Ascending aorta (tissue), 2 donors: ENCODE measurements at regions not wholly inside any gene's neighbourhood (a gene's known extent, or its start where the extent isn't known, plus 50 kb on each side); places are given as distances from the start of the nearest gene placed in this dataset.

Experiments
- DNase-seq, 2 donors: peaks; one replicate each; pipeline ENCODE4 v3.0.0-alpha.2; 2019; ENCODE audit warnings: low spot score in 2 of 2
- H3K27ac ChIP-seq, 2 donors: fragments of 200-600 bp; sonication (generic); one replicate each; pipeline ENCODE4 v1.5.1; 2016 to 2017; ENCODE audit warnings: mild to moderate bottlenecking in 1 of 2
- H3K27me3 ChIP-seq: fragments of 200-600 bp; sonication (generic); one replicate; pipeline ENCODE4 v1.5.1; 2017
- H3K36me3 ChIP-seq, 2 donors: fragments of 200-600 bp; sonication (generic); one replicate each; pipeline ENCODE4 v1.5.1; 2016
- H3K4me1 ChIP-seq, 2 donors: fragments of 200-600 bp; sonication (generic); one replicate each; pipeline ENCODE4 v1.5.1; 2016 to 2017; ENCODE audit warnings: mild to moderate bottlenecking in 1 of 2
- H3K4me3 ChIP-seq, 2 donors: fragments of 200-600 bp; sonication (generic); one replicate each; pipeline ENCODE4 v1.5.1; 2016 to 2017; ENCODE audit warnings: mild to moderate bottlenecking in 1 of 2
- H3K9me3 ChIP-seq, 2 donors: fragments of 200-600 bp; sonication (generic); one replicate each; pipeline ENCODE4 v1.5.1; 2016
- CTCF ChIP-seq, 3 experiments: fragments of 200-600 bp in 2 of 3; fragments of 450-650 bp in 1 of 3; sonication (generic) in 2 of 3; IDR thresholded peaks; one replicate each; pipeline ENCODE4 v1.5.1; 2016 to 2019; ENCODE audit warnings: antibody characterized with exemption in 3 of 3, mild to moderate bottlenecking in 1 of 3, moderate library complexity in 1 of 3
- intact Hi-C: fragments of 100-400 bp; cut with DNase I; formaldehyde crosslinking; loops from one replicate; pipeline ENCODE4 v1.15.1; 2023

GRCh38 chr9:3773362-3774060 is 247.7 kb upstream of the RFX3 start:
- Histone ChIP-seq H3K27ac (no peak overlapping the region), H3K27me3 (no peaks in the 10 kb centered on the region), H3K4me3 (no peak overlapping the region), H3K9me3 (no peaks in the 10 kb centered on the region), H3K4me1 (no peaks in the 10 kb centered on the region), H3K36me3 (no peaks in the 10 kb centered on the region)
- intact Hi-C loops = no loop called here
- no peak for DNase-seq
- no peak for TF ChIP-seq CTCF (IDR thresholded peaks at IDR 0.05)

GRCh38 chr9:3769646-3770045 is 243.8 kb upstream of the RFX3 start:
- no peaks in the 10 kb centered on the region for H3K27me3 ChIP-seq
- H3K27ac ChIP-seq = peak overlapping the region; percentile 6 to 27
- no peak for TF ChIP-seq CTCF (IDR thresholded peaks at IDR 0.05)
- H3K4me1 ChIP-seq = no peaks in the 10 kb centered on the region
- intact Hi-C loops = no loop called here
- no peak overlapping the region for H3K4me3 ChIP-seq
- no peaks in the 10 kb centered on the region for H3K36me3 ChIP-seq
- no peaks in the 10 kb centered on the region for H3K9me3 ChIP-seq
- DNase-seq = no peak

GRCh38 chr9:3768712-3769457 is 243.1 kb upstream of the RFX3 start:
- intact Hi-C loops = no loop called here
- no peak for DNase-seq

DNA sequence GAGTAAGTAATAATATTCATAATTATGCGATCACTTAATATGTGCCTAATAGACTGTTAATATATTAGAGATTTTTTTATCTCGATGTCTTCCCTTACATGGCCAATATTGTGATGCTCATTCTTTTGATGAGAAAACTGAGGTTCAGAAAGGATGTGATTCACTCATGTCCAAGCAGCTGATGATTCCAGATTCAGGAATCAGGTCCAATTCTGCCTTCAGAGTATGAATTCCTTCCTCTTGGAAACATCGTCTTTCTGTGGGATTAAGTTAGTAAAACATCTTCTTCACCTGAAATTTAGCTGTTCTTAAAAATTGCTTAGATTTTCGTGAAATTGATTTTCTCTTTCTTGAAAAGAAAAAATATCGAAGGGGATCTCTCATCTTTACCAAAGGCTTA is 242.5 kb upstream of the RFX3 start:
- no peak for TF ChIP-seq CTCF (IDR thresholded peaks at IDR 0.05)
- Histone ChIP-seq H3K4me1 (no peaks in the 10 kb centered on the region), H3K27ac (no peak overlapping the region), H3K36me3 (no peaks in the 10 kb centered on the region), H3K9me3 (no peaks in the 10 kb centered on the region), H3K4me3 (no peak overlapping the region), H3K27me3 (no peaks in the 10 kb centered on the region)
- intact Hi-C loops = no loop called here
- DNase-seq = no peak

More at GRCh38 chr9:3768712-3769457, 243.1 kb upstream of the RFX3 start:
- Histone ChIP-seq H3K4me1 (no peaks in the 10 kb centered on the region), H3K4me3 (no peak overlapping the region), H3K27me3 (no peaks in the 10 kb centered on the region), H3K9me3 (no peaks in the 10 kb centered on the region), H3K27ac (peak overlapping the region; percentile 6 to 27), H3K36me3 (no peaks in the 10 kb centered on the region)
- TF ChIP-seq CTCF (IDR thresholded peaks at IDR 0.05) = no peak

DNA sequence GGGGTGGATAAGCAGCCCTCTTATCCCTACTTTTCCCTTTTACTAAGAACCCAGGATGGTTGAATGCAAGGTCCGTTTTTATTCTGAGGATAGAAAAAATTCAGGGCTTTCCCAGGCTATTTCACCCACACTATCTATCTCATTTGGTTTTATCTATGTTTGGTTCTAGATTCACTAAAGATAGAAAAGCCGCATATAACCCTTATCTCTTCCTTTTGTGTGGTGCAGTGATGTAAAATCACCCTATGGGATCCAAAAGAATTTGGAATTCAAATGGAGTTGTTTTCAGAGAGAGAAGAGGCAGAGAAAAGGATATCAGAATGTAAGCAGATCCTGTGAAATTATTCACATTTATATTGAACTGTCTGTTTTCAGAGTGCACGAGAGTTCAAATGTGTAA is 236.3 kb upstream of the RFX3 start:
- Histone ChIP-seq H3K36me3 (no peaks in the 10 kb centered on the region), H3K4me3 (no peak overlapping the region), H3K4me1 (no peaks in the 10 kb centered on the region), H3K27ac (no peak overlapping the region), H3K27me3 (no peaks in the 10 kb centered on the region), H3K9me3 (no peaks in the 10 kb centered on the region)
- DNase-seq = no peak
- no peak for TF ChIP-seq CTCF (IDR thresholded peaks at IDR 0.05)
- intact Hi-C loops = no loop called here
